HPDE6-E6E7 (cell line): ENCODE measurements at regions not wholly inside any gene's neighbourhood (a gene's known extent, or its start where the extent isn't known, plus 50 kb on each side); places are given as distances from the start of the nearest gene placed in this dataset.
"Not testable (repeated sequence)": the region's sequence is repeated elsewhere in the genome, so short reads cannot be mapped to it uniquely, and the experiment has no call there.

Experiments
- DNase-seq: peaks from one replicate; pipeline ENCODE4 v3.0.0; 2011; ENCODE audit warnings: missing footprints; ENCODE audit errors: extremely low spot score

- not testable (repeated sequence) for DNase-seq
These were observed 185.8 kb upstream of the IGF1 start for GRCh38 chr12:102666176-102666575.

GRCh38 chr12:102659200-102659911 lies 179.0 kb upstream of the IGF1 start:
- DNase-seq = no peak

- DNase-seq = no peak
These were observed 173.0 kb upstream of the IGF1 start for GRCh38 chr12:102653406-102653805.

- no peak for DNase-seq
These were observed 172.4 kb upstream of the IGF1 start for GRCh38 chr12:102652645-102653313.

GRCh38 chr12:102645968-102646367 lies 165.6 kb upstream of the IGF1 start:
- DNase-seq = no peak

GRCh38 chr12:102643879-102644575 lies 163.7 kb upstream of the IGF1 start:
- DNase-seq = no peak

GRCh38 chr12:102642199-102642598 lies 161.8 kb upstream of the IGF1 start:
- no peak for DNase-seq

- DNase-seq = not testable (repeated sequence)
These were observed 160.3 kb upstream of the IGF1 start for GRCh38 chr12:102640658-102641057.

GRCh38 chr12:102638777-102639176 lies 158.4 kb upstream of the IGF1 start:
- DNase-seq = no peak

- DNase-seq = no peak
These were observed 153.7 kb upstream of the IGF1 start for GRCh38 chr12:102633981-102634605.

GRCh38 chr12:102631274-102631673 lies 150.9 kb upstream of the IGF1 start:
- no peak for DNase-seq

- DNase-seq = no peak
These were observed 149.0 kb upstream of the IGF1 start for GRCh38 chr12:102629262-102629888.

- no peak for DNase-seq
These were observed 145.5 kb upstream of the IGF1 start for GRCh38 chr12:102625819-102626218.

GRCh38 chr12:102622618-102623017 lies 142.3 kb upstream of the IGF1 start:
- DNase-seq = no peak

- no peak for DNase-seq
These were observed 138.0 kb upstream of the IGF1 start for GRCh38 chr12:102618197-102618877.

- DNase-seq = no peak
These were observed 136.3 kb upstream of the IGF1 start for GRCh38 chr12:102616692-102617091.

- no peak for DNase-seq
These were observed 131.6 kb upstream of the IGF1 start for GRCh38 chr12:102611995-102612394.

GRCh38 chr12:102609996-102610395 lies 129.6 kb upstream of the IGF1 start:
- DNase-seq = no peak

- DNase-seq = no peak
These were observed 122.7 kb upstream of the IGF1 start for GRCh38 chr12:102603021-102603420.

- no peak for DNase-seq
These were observed 122.2 kb upstream of the IGF1 start for GRCh38 chr12:102602521-102602920.

- no peak for DNase-seq
These were observed 121.3 kb upstream of the IGF1 start for GRCh38 chr12:102601621-102602020.
